ENCODE measurements at regions not wholly inside any gene's neighbourhood (a gene's known extent, or its start where the extent isn't known, plus 50 kb on each side); places are given as distances from the start of the nearest gene placed in this dataset.

DNA sequence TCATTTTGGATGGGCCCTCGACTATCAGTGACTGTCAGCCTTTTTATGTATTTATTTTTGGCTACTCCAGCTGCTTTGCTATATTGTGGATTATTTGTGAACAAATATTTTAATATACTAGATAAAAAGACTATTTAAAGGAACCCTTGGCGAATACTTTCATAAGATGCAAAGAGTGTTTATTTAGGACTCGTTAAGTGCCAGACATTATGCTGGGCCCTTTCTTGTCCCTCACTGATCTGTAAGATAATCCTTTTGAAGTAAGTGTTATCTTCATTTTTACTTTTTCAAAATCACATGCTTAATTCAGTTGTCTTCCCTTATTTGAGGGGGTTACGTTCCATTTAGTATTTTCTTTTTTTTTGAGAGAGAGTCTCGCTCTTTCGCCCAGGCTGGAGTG lies 376.8 kb upstream of the C2CD4B start:
- no peak for DNase-seq (ENCODE audit: low read depth)
- TF ChIP-seq, protein P1, sequence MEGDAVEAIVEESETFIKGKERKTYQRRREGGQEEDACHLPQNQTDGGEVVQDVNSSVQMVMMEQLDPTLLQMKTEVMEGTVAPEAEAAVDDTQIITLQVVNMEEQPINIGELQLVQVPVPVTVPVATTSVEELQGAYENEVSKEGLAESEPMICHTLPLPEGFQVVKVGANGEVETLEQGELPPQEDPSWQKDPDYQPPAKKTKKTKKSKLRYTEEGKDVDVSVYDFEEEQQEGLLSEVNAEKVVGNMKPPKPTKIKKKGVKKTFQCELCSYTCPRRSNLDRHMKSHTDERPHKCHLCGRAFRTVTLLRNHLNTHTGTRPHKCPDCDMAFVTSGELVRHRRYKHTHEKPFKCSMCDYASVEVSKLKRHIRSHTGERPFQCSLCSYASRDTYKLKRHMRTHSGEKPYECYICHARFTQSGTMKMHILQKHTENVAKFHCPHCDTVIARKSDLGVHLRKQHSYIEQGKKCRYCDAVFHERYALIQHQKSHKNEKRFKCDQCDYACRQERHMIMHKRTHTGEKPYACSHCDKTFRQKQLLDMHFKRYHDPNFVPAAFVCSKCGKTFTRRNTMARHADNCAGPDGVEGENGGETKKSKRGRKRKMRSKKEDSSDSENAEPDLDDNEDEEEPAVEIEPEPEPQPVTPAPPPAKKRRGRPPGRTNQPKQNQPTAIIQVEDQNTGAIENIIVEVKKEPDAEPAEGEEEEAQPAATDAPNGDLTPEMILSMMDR (conservative IDR thresholded peaks at IDR 0.05; ENCODE audit: low read depth, low read length) = no peak
- no peak overlapping the region for H3K4me3 ChIP-seq (ENCODE audit: low read depth, low read length)

DNA sequence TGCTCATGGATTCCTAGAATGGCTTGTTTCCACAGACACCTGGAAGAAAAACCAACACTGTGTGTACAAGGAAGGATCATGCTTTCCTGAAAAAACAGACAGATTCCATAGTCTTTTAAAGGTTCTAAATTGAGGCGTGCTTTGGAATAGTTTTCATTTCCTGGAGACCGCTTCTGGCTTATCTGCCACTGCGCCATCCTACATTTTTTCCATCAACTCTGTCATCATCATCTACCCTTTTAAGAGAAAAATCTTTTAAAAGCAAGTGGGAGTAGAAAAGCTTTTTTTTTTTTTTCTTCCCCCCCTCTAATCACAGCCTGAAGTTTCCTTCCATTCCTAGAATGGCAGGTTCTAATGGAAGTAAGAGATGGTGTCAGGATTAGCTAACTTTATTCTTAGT lies 379.4 kb upstream of the C2CD4B start:
- TF ChIP-seq, protein P1 (conservative IDR thresholded peaks at IDR 0.05; ENCODE audit: low read depth, low read length) = no peak
- no peak for DNase-seq (ENCODE audit: low read depth)
- no peak overlapping the region for H3K4me3 ChIP-seq (ENCODE audit: low read depth, low read length)

DNA sequence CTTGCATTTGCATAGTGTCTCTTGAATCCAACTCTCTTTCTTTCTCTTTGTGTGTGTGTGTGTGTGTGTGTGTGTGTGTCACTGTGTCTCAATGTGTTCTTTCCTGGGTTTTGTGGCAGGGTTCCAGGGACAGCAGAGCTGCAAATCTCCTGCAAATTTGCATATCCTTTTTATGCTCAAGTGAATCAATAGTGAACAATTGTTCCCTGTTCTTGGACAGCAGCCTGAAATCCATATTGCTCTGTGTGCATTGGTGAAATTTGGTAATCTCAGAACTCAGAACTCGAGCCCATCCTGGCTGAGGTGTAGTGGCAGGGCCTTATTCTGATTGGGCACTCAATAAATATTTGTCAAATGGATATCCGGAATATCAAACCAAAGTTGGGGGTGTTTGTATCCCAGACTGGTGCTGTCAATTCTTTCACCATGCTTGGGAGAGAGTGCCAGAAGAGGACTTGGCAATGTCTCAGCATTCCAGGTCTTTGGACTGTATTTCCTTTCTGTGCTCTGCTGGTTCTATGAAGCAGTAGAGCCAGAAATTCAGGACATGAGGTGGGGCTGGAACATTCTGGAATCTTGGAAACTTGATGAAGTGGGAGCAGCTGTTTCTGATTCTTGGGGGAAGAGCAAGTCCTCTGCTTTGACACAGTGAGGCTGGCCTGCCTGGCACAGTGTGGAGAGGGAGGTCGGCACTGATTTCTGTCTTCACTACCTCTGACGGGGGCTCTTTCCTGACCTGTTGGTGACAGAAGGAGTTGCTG lies 380.6 kb upstream of the C2CD4B start:
- DNase-seq (ENCODE audit: low read depth) = peak; percentile 81
- TF ChIP-seq, protein P1 (conservative IDR thresholded peaks at IDR 0.05; ENCODE audit: low read depth, low read length) = no peak
- peak overlapping the region; percentile 10 for H3K4me3 ChIP-seq (ENCODE audit: low read depth, low read length)

DNA sequence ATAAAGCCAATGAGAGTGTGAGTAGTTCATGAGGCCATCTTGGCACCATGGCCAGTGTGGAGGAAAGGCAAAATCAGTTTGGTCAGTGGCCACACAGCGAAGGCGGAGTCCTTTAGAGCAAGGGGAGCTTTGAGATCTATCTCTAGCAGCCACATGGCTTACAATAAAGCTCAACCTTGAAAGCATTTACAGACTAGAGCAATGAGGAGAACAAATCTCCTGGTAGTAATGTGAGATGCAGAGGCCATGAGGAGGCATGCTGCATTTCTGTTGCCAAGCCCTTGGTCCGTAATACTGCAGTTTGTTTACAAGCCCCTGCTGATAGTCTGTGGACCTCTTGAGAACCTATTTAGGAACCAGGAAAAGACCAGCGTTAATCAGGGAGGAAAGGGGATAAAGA lies 381.5 kb upstream of the C2CD4B start:
- no peak for DNase-seq (ENCODE audit: low read depth)
- TF ChIP-seq, protein P1 (conservative IDR thresholded peaks at IDR 0.05; ENCODE audit: low read depth, low read length) = no peak
- no peak overlapping the region for H3K4me3 ChIP-seq (ENCODE audit: low read depth, low read length)

DNA sequence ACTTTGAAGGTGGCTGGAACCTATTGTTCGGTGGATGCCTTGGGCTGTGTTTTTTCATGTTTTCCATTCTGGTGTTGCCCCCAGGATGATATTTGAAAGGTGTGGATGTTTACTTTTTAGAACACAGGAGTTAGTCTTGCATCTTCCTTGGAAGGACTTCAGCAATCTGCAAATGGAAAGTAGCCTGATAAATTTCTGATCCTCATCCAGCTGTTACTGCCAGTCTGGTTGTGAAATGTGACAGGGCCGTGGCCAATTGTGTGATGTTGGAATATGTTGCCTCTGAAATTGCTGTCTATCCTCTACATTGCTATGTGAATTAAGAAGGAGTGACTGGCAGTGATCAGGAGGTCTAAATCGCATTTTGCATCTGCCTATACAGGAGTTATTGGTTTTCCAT lies 382.5 kb upstream of the C2CD4B start:
- TF ChIP-seq, protein P1 (conservative IDR thresholded peaks at IDR 0.05; ENCODE audit: low read depth, low read length) = no peak
- no peak overlapping the region for H3K4me3 ChIP-seq (ENCODE audit: low read depth, low read length)
- DNase-seq (ENCODE audit: low read depth) = no peak

DNA sequence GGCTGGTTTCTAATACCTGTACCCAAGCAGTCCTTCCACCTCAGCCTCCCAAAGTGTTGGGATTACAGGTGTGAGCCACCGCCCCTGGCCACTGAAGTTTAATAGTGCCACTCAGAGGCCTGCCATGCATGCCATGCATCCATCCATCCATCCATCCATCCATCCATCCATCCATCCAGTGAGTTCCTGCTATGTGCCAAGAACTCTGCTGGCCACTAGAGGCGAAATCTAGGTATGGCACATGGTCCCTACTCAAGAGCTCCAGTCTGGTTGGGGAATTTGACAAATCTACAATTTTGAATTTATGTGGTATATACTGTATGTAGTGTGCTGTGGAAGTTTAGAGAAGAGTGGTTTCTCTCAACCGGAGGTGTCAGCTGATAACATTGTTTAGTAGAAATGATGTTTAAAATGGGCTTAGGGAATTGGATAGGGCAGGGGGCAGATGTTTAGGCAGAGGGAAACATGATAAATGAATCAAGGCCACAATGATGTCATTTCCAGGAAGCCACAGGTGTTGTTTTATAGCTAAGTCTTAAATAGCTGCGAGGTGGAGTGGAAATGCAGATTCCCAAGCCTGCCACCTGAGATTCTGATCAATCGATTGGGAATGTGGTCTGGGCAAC lies 384.4 kb upstream of the C2CD4B start:
- no peak overlapping the region for H3K4me3 ChIP-seq (ENCODE audit: low read depth, low read length)
- TF ChIP-seq, protein P1 (conservative IDR thresholded peaks at IDR 0.05; ENCODE audit: low read depth, low read length) = peak; percentile 73
- no peak for DNase-seq (ENCODE audit: low read depth)

DNA sequence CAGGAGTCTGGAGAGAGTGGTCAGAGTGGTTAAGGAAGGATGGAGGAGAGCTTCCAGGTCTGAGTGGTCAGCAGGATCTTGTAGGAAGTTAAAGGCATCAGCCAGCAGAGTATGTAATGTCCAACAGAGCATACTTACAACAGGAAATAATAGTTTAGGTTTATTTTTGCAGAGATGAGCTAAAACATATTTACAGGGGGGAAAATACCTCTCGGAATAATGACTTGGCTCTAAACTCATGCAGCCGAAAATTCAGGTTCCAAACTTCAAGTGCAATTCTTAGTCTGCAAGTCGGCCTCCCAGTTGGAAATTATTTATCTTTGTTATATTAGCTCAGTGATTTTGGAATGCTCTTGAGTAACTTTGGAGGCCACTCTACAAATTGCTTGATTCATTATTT lies 385.0 kb upstream of the C2CD4B start:
- H3K4me3 ChIP-seq (ENCODE audit: low read depth, low read length) = no peak overlapping the region
- TF ChIP-seq, protein P1 (conservative IDR thresholded peaks at IDR 0.05; ENCODE audit: low read depth, low read length) = no peak
- no peak for DNase-seq (ENCODE audit: low read depth)

Data from epithelial cell of proximal tubule (primary cell).